ENCODE measurements at regions not wholly inside any gene's neighbourhood (a gene's known extent, or its start where the extent isn't known, plus 50 kb on each side); places are given as distances from the start of the nearest gene placed in this dataset.
A peak's percentile ranks its signal among the peaks of the same experiment; 100 is the strongest.

- ATAC-seq, result peak; percentile 77 to 95 (median 84)
- Histone ChIP-seq H3K9me3 (no peaks in the 10 kb centered on the region), H3K4me3 (no peak overlapping the region), H3K4me1 (no peaks in the 10 kb centered on the region), H3K27me3 (peaks cover 58 to 97% of the 10 kb centered on the region in 2 donors), H3K27ac (no peak overlapping the region), H3K36me3 (no peaks in the 10 kb centered on the region)
- WGBS (ENCODE audit: insufficient coverage, low coverage, low lambda C conversion rate, missing lambda C conversion rate), result 3% methylated on average over 28 of the region's 45 CpGs
- TF ChIP-seq POLR2A (IDR thresholded peaks at IDR 0.05), result no peak
- TF ChIP-seq, protein P1, sequence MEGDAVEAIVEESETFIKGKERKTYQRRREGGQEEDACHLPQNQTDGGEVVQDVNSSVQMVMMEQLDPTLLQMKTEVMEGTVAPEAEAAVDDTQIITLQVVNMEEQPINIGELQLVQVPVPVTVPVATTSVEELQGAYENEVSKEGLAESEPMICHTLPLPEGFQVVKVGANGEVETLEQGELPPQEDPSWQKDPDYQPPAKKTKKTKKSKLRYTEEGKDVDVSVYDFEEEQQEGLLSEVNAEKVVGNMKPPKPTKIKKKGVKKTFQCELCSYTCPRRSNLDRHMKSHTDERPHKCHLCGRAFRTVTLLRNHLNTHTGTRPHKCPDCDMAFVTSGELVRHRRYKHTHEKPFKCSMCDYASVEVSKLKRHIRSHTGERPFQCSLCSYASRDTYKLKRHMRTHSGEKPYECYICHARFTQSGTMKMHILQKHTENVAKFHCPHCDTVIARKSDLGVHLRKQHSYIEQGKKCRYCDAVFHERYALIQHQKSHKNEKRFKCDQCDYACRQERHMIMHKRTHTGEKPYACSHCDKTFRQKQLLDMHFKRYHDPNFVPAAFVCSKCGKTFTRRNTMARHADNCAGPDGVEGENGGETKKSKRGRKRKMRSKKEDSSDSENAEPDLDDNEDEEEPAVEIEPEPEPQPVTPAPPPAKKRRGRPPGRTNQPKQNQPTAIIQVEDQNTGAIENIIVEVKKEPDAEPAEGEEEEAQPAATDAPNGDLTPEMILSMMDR (IDR thresholded peaks at IDR 0.05), result no peak
- DNase-seq, result peak; percentile 64 to 80 (median 77)
- intact Hi-C loops (cut with DNase I), result no loop called here
Observed at GRCh38 chr7:25862261-25863004, 289.6 kb upstream of the NFE2L3 start.

DNA sequence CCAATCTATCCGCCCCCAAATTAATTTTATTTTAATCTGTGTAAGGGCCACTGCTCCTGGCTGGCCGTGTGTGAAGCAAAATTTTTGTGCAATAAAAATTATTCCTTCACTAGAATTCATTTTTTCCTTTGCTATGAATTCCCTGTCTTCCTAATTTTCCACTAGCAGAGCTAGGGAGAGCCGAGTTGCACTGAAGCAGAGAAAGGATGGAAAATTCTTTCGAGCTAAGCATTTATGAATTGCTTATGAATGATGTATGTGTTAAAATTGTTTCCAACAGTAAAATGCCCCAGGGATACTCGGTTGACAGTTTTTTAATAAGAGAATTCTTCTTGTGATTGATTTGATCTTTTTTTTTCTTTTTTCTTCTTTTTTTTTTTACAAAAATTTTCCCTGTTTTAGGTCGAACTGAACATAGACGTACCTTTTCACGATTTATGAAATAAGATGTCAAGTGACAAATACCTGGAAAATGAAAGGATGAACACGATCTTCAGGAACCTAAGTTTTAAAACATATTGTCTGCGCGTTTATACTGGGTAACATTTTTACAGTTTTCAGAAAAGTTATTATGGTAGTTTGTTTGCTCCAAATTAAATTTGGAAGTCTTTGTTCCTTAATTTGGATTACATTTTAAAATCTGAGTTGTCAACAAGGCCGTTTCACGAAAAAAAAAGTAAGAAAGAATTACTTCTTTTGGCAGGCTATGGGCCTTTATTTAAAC is 288.8 kb upstream of the NFE2L3 start:
- H3K9me3 ChIP-seq, result no peaks in the 10 kb centered on the region
- H3K27me3 ChIP-seq, result peaks cover 54 to 93% of the 10 kb centered on the region in 2 donors
- no peaks in the 10 kb centered on the region for H3K36me3 ChIP-seq
- no peak for TF ChIP-seq POLR2A (IDR thresholded peaks at IDR 0.05)
- TF ChIP-seq, protein P1 (IDR thresholded peaks at IDR 0.05), result no peak
- ATAC-seq (no peak), DNase-seq (no peak)
- 8% methylated on average over 13 of the region's 13 CpGs for WGBS (ENCODE audit: insufficient coverage, low coverage, low lambda C conversion rate, missing lambda C conversion rate)
- intact Hi-C loops (cut with DNase I), result no loop called here
- no peak overlapping the region for H3K27ac ChIP-seq
- no peaks in the 10 kb centered on the region for H3K4me1 ChIP-seq
- no peak overlapping the region for H3K4me3 ChIP-seq

DNA sequence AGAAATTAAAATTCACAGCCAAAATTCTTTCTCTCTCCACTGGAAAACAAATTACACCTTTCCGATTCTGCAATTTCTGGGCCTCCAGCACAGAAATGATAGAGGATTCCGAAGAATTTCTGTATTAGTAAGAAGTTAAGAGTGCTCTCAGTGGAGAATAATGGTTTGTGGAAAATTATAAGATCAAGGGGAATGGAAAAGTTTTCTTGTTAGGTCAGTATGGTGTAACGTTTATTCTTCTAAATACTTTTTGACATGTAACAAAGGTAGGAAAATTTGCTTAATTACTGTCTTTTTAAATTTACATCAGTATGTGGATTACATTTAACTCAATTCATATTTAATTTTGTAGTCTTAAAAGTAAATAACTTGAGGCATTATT is 288.3 kb upstream of the NFE2L3 start:
- 8% methylated on average over 3 of the region's 3 CpGs for WGBS (ENCODE audit: insufficient coverage, low coverage, low lambda C conversion rate, missing lambda C conversion rate)
- TF ChIP-seq POLR2A (IDR thresholded peaks at IDR 0.05), result no peak
- TF ChIP-seq, protein P1 (IDR thresholded peaks at IDR 0.05), result no peak
- ATAC-seq, result no peak
- no peak overlapping the region for H3K4me3 ChIP-seq
- H3K9me3 ChIP-seq, result no peaks in the 10 kb centered on the region
- DNase-seq, result no peak
- peaks cover 51 to 91% of the 10 kb centered on the region in 2 donors for H3K27me3 ChIP-seq
- H3K27ac ChIP-seq, result no peak overlapping the region
- no peaks in the 10 kb centered on the region for H3K4me1 ChIP-seq
- H3K36me3 ChIP-seq, result no peaks in the 10 kb centered on the region
- intact Hi-C loops (cut with DNase I), result no loop called here

- ATAC-seq, result no peak
- no peaks in the 10 kb centered on the region for H3K9me3 ChIP-seq
- intact Hi-C loops (cut with DNase I), result no loop called here
- no peak for DNase-seq
- no peaks in the 10 kb centered on the region for H3K36me3 ChIP-seq
- no peaks in the 10 kb centered on the region for H3K4me1 ChIP-seq
- no peak overlapping the region for H3K4me3 ChIP-seq
- H3K27me3 ChIP-seq, result peaks cover 43 to 85% of the 10 kb centered on the region in 2 donors
- no peak for TF ChIP-seq POLR2A (IDR thresholded peaks at IDR 0.05)
- TF ChIP-seq, protein P1 (IDR thresholded peaks at IDR 0.05), result no peak
- WGBS (ENCODE audit: insufficient coverage, low coverage, low lambda C conversion rate, missing lambda C conversion rate), result 29% methylated on average over 1 of the region's 1 CpG
- no peak overlapping the region for H3K27ac ChIP-seq
Observed at GRCh38 chr7:25864511-25864910, 287.5 kb upstream of the NFE2L3 start.
